ENCODE measurements at regions not wholly inside any gene's neighbourhood (a gene's known extent, or its start where the extent isn't known, plus 50 kb on each side); places are given as distances from the start of the nearest gene placed in this dataset.

DNA sequence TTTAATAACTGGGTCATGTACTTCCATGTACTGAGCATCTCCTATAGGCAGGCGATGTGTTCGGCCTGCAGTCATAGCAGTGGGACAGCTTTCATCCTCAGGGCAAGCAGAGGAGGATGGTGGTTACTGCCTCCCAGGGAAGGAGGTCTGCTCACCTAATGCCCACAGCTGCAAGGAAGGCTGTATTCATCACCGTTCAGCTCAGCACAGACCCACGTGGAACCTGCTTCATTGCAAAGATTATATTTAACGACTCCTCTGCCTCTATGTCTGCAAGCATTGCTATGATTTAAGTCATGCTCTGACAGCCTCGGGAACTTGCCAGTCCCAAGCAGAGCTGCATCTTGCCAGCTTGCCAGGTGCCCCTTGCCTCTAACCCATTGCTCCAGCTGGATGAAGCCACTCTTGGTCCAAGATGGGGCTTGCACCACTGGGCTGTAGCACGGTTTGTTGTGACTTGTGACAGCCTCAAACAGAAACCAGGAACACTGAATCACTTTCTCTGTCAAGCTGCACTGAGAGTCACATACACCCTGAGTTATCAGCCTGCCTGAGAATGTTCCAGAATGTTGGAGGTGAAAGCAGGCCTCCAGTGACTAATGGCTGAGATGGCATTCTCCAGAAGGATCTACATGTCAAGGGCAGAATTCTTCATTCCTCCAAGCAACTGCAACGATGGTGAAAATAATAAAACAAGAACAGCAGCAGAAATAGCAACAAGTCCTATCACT is 651.1 kb upstream of the ID2 start:
- DNase-seq = peak; percentile 17
- Mint-ChIP-seq H3K9me3 (peaks cover 6% of the 10 kb centered on the region; the same call in 1 of the 2 replicates), H3K36me3 (ENCODE audit: low read depth) (no peaks in the 10 kb centered on the region), H3K4me3 (no peak overlapping the region), H3K27ac (no peak overlapping the region), H3K27me3 (ENCODE audit: insufficient read depth) (no peaks in the 10 kb centered on the region; the same call in none of the 2 replicates), H3K4me1 (ENCODE audit: low read depth) (peaks cover 6% of the 10 kb centered on the region)
- TF ChIP-seq CTCF (IDR thresholded peaks at IDR 0.05) = no peak

- no peak overlapping the region for H3K4me3 Mint-ChIP-seq
- peaks cover 6% of the 10 kb centered on the region; the same call in 1 of the 2 replicates for H3K9me3 Mint-ChIP-seq
- TF ChIP-seq CTCF (IDR thresholded peaks at IDR 0.05) = no peak
- H3K27ac Mint-ChIP-seq = no peak overlapping the region
- DNase-seq = no peak
- H3K36me3 Mint-ChIP-seq (ENCODE audit: low read depth) = no peaks in the 10 kb centered on the region
- peaks cover 6% of the 10 kb centered on the region for H3K4me1 Mint-ChIP-seq (ENCODE audit: low read depth)
- no peaks in the 10 kb centered on the region; the same call in 1 of the 2 replicates for H3K27me3 Mint-ChIP-seq (ENCODE audit: insufficient read depth)
These were observed 650.5 kb upstream of the ID2 start for GRCh38 chr2:8031370-8031769.

DNA sequence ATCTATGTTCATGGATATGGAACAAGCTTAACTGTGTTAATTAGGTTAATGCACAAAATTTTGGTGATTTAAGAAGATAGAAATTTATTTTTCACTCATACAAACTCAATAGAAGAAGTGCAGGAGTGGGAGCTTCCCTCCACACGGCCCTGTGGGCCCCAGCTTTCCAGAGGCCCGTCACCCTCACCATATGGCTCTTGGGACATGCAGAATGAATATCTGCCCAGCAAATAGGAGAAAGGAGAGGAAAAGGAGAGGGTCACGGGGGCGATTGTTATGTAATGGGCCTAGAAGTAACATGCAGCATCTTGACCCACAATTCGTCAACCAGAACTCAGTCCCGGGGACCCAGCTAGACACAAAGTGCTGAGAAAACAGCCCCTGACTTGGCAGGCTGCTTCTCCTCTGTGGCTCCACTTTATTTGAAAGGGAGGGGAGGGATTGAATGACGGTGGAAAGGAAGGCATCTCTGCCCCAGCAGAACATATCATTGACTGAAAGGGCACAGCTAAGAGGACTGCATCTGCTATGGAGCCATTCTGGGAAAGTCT is 648.2 kb upstream of the ID2 start:
- Mint-ChIP-seq H3K9me3 (no peaks in the 10 kb centered on the region), H3K4me1 (ENCODE audit: low read depth) (peaks cover 6% of the 10 kb centered on the region), H3K36me3 (ENCODE audit: low read depth) (no peaks in the 10 kb centered on the region), H3K4me3 (no peak overlapping the region), H3K27ac (no peak overlapping the region), H3K27me3 (ENCODE audit: insufficient read depth) (no peaks in the 10 kb centered on the region; the same call in 1 of the 2 replicates)
- no peak for DNase-seq
- TF ChIP-seq CTCF (IDR thresholded peaks at IDR 0.05) = no peak

- TF ChIP-seq CTCF (IDR thresholded peaks at IDR 0.05) = no peak
- no peaks in the 10 kb centered on the region for H3K36me3 Mint-ChIP-seq (ENCODE audit: low read depth)
- no peak for DNase-seq
- no peaks in the 10 kb centered on the region for H3K9me3 Mint-ChIP-seq
- H3K4me3 Mint-ChIP-seq = no peak overlapping the region
- H3K27me3 Mint-ChIP-seq (ENCODE audit: insufficient read depth) = no peaks in the 10 kb centered on the region; the same call in 1 of the 2 replicates
- H3K27ac Mint-ChIP-seq = no peak overlapping the region
- no peaks in the 10 kb centered on the region for H3K4me1 Mint-ChIP-seq (ENCODE audit: low read depth)
These were observed 645.5 kb upstream of the ID2 start for GRCh38 chr2:8036366-8036765.

- Mint-ChIP-seq H3K27me3 (ENCODE audit: insufficient read depth) (peaks cover 4% of the 10 kb centered on the region), H3K9me3 (no peaks in the 10 kb centered on the region; the same call in 1 of the 2 replicates), H3K27ac (no peak overlapping the region), H3K4me1 (ENCODE audit: low read depth) (no peaks in the 10 kb centered on the region), H3K36me3 (ENCODE audit: low read depth) (no peaks in the 10 kb centered on the region), H3K4me3 (no peak overlapping the region)
- no peak for DNase-seq
- TF ChIP-seq CTCF (IDR thresholded peaks at IDR 0.05) = no peak
These were observed 642.1 kb upstream of the ID2 start for GRCh38 chr2:8039732-8040131.

Data from HFFc6 (cell line).